GM18868 (cell line): ENCODE measurements at regions not wholly inside any gene's neighbourhood (a gene's known extent, or its start where the extent isn't known, plus 50 kb on each side); places are given as distances from the start of the nearest gene placed in this dataset.
A peak's percentile ranks its signal among the peaks of the same experiment; 100 is the strongest.

Experiments used
- ATAC-seq: cut with Tn5 transposase; IDR thresholded peaks from one replicate; pipeline ENCODE4 v1.9.1; 2021; ENCODE audit warnings: mild to moderate bottlenecking, moderate library complexity; ENCODE audit not compliant: unreplicated experiment

GRCh38 chr4:36917413-36917812 is 327.1 kb upstream of the NWD2 start:
- peak; percentile 66 for ATAC-seq

GRCh38 chr4:36919721-36920120 is 324.8 kb upstream of the NWD2 start:
- ATAC-seq: no peak

- ATAC-seq: no peak
Measured at GRCh38 chr4:36921476-36922216, 322.9 kb upstream of the NWD2 start.

- ATAC-seq: no peak
Measured at GRCh38 chr4:36930562-36931111, 313.9 kb upstream of the NWD2 start.

- no peak for ATAC-seq
Measured at GRCh38 chr4:36944232-36944631, 300.3 kb upstream of the NWD2 start.

GRCh38 chr4:36961420-36961819 is 283.1 kb upstream of the NWD2 start:
- no peak for ATAC-seq

- no peak for ATAC-seq
Measured at GRCh38 chr4:36966756-36967460, 277.6 kb upstream of the NWD2 start.

- ATAC-seq: no peak
Measured at GRCh38 chr4:36979533-36979932, 265.0 kb upstream of the NWD2 start.

- ATAC-seq: peak; percentile 93
Measured at GRCh38 chr4:36990128-36990872, 254.2 kb upstream of the NWD2 start.

- peak; percentile 90 for ATAC-seq
Measured at GRCh38 chr4:36997727-36998126, 246.8 kb upstream of the NWD2 start.

- no peak for ATAC-seq
Measured at GRCh38 chr4:37000281-37000680, 244.3 kb upstream of the NWD2 start.

- no peak for ATAC-seq
Measured at GRCh38 chr4:37001688-37002436, 242.7 kb upstream of the NWD2 start.

- ATAC-seq: no peak
Measured at GRCh38 chr4:37002625-37003024, 241.9 kb upstream of the NWD2 start.

- ATAC-seq: no peak
Measured at GRCh38 chr4:37008199-37008598, 236.3 kb upstream of the NWD2 start.

- no peak for ATAC-seq
Measured at GRCh38 chr4:37014584-37014983, 230.0 kb upstream of the NWD2 start.

GRCh38 chr4:37015391-37015790 is 229.2 kb upstream of the NWD2 start:
- no peak for ATAC-seq

GRCh38 chr4:37023504-37023903 is 221.0 kb upstream of the NWD2 start:
- peak; percentile 52 for ATAC-seq

- ATAC-seq: no peak
Measured at GRCh38 chr4:37023996-37024395, 220.5 kb upstream of the NWD2 start.

GRCh38 chr4:37040816-37041215 is 203.7 kb upstream of the NWD2 start:
- ATAC-seq: no peak

- peak; percentile 70 for ATAC-seq
Measured at GRCh38 chr4:37043342-37043741, 201.2 kb upstream of the NWD2 start.

GRCh38 chr4:37051111-37051510 is 193.4 kb upstream of the NWD2 start:
- ATAC-seq: no peak
